ENCODE measurements at regions not wholly inside any gene's neighbourhood (a gene's known extent, or its start where the extent isn't known, plus 50 kb on each side); places are given as distances from the start of the nearest gene placed in this dataset.

GRCh38 chr18:48488388-48488850 lies 50.4 kb upstream of the CTIF start (continued):
- no peak for TF ChIP-seq ZNF646 (CRISPR knock-in tag; IDR thresholded peaks at IDR 0.05)
- TF ChIP-seq PLSCR1 (CRISPR knock-in tag; IDR thresholded peaks at IDR 0.05; ENCODE audit: borderline replicate concordance), result no peak
- TF ChIP-seq MTA1 (CRISPR knock-in tag; IDR thresholded peaks at IDR 0.05; ENCODE audit: borderline replicate concordance), result no peak
- no peak for TF ChIP-seq JUN (CRISPR knock-in tag; IDR thresholded peaks at IDR 0.05)
- TF ChIP-seq THAP11 (CRISPR knock-in tag; IDR thresholded peaks at IDR 0.05), result peak; percentile 67; the same call in 1 of the 2 replicates
- TF ChIP-seq DNMT3B (CRISPR knock-in tag; conservative IDR thresholded peaks at IDR 0.05), result no peak
- no peak for TF ChIP-seq ZNF207 (IDR thresholded peaks at IDR 0.05; ENCODE audit: borderline replicate concordance)
- no peak for TF ChIP-seq RFX5 (IDR thresholded peaks at IDR 0.05; ENCODE audit: low read depth, low read length)
- TF ChIP-seq, protein P1, sequence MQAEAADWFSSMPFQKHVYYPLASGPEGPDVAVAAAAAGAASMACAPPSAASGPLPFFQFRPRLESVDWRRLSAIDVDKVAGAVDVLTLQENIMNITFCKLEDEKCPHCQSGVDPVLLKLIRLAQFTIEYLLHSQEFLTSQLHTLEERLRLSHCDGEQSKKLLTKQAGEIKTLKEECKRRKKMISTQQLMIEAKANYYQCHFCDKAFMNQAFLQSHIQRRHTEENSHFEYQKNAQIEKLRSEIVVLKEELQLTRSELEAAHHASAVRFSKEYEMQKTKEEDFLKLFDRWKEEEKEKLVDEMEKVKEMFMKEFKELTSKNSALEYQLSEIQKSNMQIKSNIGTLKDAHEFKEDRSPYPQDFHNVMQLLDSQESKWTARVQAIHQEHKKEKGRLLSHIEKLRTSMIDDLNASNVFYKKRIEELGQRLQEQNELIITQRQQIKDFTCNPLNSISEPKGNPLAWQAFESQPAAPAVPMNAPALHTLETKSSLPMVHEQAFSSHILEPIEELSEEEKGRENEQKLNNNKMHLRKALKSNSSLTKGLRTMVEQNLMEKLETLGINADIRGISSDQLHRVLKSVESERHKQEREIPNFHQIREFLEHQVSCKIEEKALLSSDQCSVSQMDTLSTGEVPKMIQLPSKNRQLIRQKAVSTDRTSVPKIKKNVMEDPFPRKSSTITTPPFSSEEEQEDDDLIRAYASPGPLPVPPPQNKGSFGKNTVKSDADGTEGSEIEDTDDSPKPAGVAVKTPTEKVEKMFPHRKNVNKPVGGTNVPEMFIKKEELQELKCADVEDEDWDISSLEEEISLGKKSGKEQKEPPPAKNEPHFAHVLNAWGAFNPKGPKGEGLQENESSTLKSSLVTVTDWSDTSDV (CRISPR knock-in tag; IDR thresholded peaks at IDR 0.05), result no peak
- TF ChIP-seq NFE2 (CRISPR knock-in tag; IDR thresholded peaks at IDR 0.05), result no peak
- TF ChIP-seq, protein P2, sequence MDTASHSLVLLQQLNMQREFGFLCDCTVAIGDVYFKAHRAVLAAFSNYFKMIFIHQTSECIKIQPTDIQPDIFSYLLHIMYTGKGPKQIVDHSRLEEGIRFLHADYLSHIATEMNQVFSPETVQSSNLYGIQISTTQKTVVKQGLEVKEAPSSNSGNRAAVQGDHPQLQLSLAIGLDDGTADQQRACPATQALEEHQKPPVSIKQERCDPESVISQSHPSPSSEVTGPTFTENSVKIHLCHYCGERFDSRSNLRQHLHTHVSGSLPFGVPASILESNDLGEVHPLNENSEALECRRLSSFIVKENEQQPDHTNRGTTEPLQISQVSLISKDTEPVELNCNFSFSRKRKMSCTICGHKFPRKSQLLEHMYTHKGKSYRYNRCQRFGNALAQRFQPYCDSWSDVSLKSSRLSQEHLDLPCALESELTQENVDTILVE (CRISPR knock-in tag; IDR thresholded peaks at IDR 0.05), result no peak

Measured in HepG2 (cell line).